ENCODE measurements at regions not wholly inside any gene's neighbourhood (a gene's known extent, or its start where the extent isn't known, plus 50 kb on each side); places are given as distances from the start of the nearest gene placed in this dataset.

- TF ChIP-seq ARNTL (CRISPR knock-in tag; IDR thresholded peaks at IDR 0.05; ENCODE audit: borderline replicate concordance, low read depth), result no peak
- no peak for TF ChIP-seq ZNF8 (CRISPR knock-in tag; IDR thresholded peaks at IDR 0.05)
- TF ChIP-seq ZFP3 (CRISPR knock-in tag; IDR thresholded peaks at IDR 0.05), result no peak
- no peak for TF ChIP-seq TSHZ2 (CRISPR knock-in tag; IDR thresholded peaks at IDR 0.05)
- TF ChIP-seq CSRNP3 (CRISPR knock-in tag; IDR thresholded peaks at IDR 0.05), result no peak
- TF ChIP-seq CREB5 (CRISPR knock-in tag; IDR thresholded peaks at IDR 0.05; ENCODE audit: low read depth), result no peak
- no peak for TF ChIP-seq ZC3H10 (CRISPR knock-in tag; IDR thresholded peaks at IDR 0.05)
Measured at GRCh38 chr2:505941-506340, 171.3 kb downstream of the TMEM18 start.
